ENCODE measurements at regions not wholly inside any gene's neighbourhood (a gene's known extent, or its start where the extent isn't known, plus 50 kb on each side); places are given as distances from the start of the nearest gene placed in this dataset.

- no peak for DNase-seq
Observed at GRCh38 chr10:47078393-47079203, 167.4 kb downstream of the PTPN20 start.

- DNase-seq: no peak
Observed at GRCh38 chr10:47079204-47079580, 168.0 kb downstream of the PTPN20 start.

- DNase-seq: peak in 1 of 2 donors; percentile 6
Observed at GRCh38 chr10:47081264-47081663, 170.0 kb downstream of the PTPN20 start.

- no peak for DNase-seq
Observed at GRCh38 chr10:47082055-47082784, 171.0 kb downstream of the PTPN20 start.

GRCh38 chr10:47087667-47088066, 176.4 kb downstream of the PTPN20 start:
- no peak for DNase-seq

GRCh38 chr10:47088656-47089354, 177.6 kb downstream of the PTPN20 start:
- DNase-seq: no peak

- no peak for DNase-seq
Observed at GRCh38 chr10:47090042-47090441, 178.8 kb downstream of the PTPN20 start.

- DNase-seq: no peak
Observed at GRCh38 chr10:47090903-47091302, 179.7 kb downstream of the PTPN20 start.

GRCh38 chr10:47091421-47091820, 180.2 kb downstream of the PTPN20 start:
- DNase-seq: no peak

GRCh38 chr10:47092376-47092775, 181.1 kb downstream of the PTPN20 start:
- DNase-seq: no peak

GRCh38 chr10:47092831-47093230, 181.6 kb downstream of the PTPN20 start:
- DNase-seq: no peak

GRCh38 chr10:47094126-47094525, 182.9 kb downstream of the PTPN20 start:
- DNase-seq: no peak

- DNase-seq: no peak
Observed at GRCh38 chr10:47094636-47095035, 183.4 kb downstream of the PTPN20 start.

GRCh38 chr10:47095211-47095610, 184.0 kb downstream of the PTPN20 start:
- DNase-seq: no peak

- no peak for DNase-seq
Observed at GRCh38 chr10:47095848-47096612, 184.8 kb downstream of the PTPN20 start.

GRCh38 chr10:47098238-47098637, 187.0 kb downstream of the PTPN20 start:
- no peak for DNase-seq

GRCh38 chr10:47098964-47099363, 187.7 kb downstream of the PTPN20 start:
- DNase-seq: no peak

- DNase-seq: no peak
Observed at GRCh38 chr10:47099474-47099873, 188.2 kb downstream of the PTPN20 start.

GRCh38 chr10:47101196-47101595, 190.0 kb downstream of the PTPN20 start:
- DNase-seq: no peak

- DNase-seq: no peak
Observed at GRCh38 chr10:47101807-47102206, 190.6 kb downstream of the PTPN20 start.

GRCh38 chr10:47104151-47104605, 192.9 kb downstream of the PTPN20 start:
- DNase-seq: no peak

GRCh38 chr10:47104786-47105385, 193.7 kb downstream of the PTPN20 start:
- peak in 1 of 2 donors; percentile 25 for DNase-seq

Data from CD4-positive, alpha-beta T cell treated with Interleukin-4 for 1 hour (primary cell).